Transverse colon (tissue), 3 donors: ENCODE measurements at regions not wholly inside any gene's neighbourhood (a gene's known extent, or its start where the extent isn't known, plus 50 kb on each side); places are given as distances from the start of the nearest gene placed in this dataset.

Experiments
- CTCF ChIP-seq, 5 experiments: fragments of 200-600 bp in 3 of 5; fragments of 450-650 bp in 2 of 5; sonication (generic) in 3 of 5; IDR thresholded peaks; 1 replicate in 2 of 5; 2 replicates in 3 of 5; pipeline ENCODE4 v1.5.1; 2016 to 2017; ENCODE audit warnings: antibody characterized with exemption in 5 of 5, inconsistent platforms in 3 of 5, mild to moderate bottlenecking in 2 of 5, moderate library complexity in 1 of 5
- POLR2A ChIP-seq: fragments of 450-650 bp; IDR thresholded peaks from one replicate; pipeline ENCODE4 v1.6.1; 2016; ENCODE audit warnings: antibody characterized with exemption, mild to moderate bottlenecking, moderate library complexity

- TF ChIP-seq POLR2A (no peak), CTCF (IDR thresholded peaks at IDR 0.05) (no peak)
These were observed 352.8 kb downstream of the RPS24 start for GRCh38 chr10:78386509-78386908.
